ENCODE measurements at regions not wholly inside any gene's neighbourhood (a gene's known extent, or its start where the extent isn't known, plus 50 kb on each side); places are given as distances from the start of the nearest gene placed in this dataset.

DNA sequence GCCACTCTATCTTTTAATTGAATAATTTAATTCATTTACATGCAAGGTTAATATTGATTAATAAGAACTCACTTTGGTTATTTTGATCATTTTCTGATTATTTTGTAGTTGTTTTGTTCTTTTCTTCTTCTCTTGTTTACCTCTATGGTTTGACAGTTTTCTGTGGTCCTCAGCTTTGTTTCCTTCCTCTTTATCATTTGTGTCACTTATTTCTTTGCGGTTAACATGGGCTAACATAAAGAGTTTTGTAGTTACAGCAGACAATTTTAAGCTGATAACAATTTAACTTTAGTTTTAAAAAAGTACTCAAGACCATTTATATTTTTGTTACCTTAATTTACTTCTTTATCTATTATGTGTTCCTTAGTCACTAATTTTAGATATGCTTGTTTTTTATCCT, 1032.8 kb upstream of the RAG2 start:
- Mint-ChIP-seq H3K36me3 (ENCODE audit: low read depth, unreplicated experiment) (no peaks in the 10 kb centered on the region), H3K9me3 (ENCODE audit: unreplicated experiment) (no peaks in the 10 kb centered on the region), H3K4me3 (ENCODE audit: unreplicated experiment) (no peak overlapping the region), H3K4me1 (ENCODE audit: unreplicated experiment) (no peaks in the 10 kb centered on the region), H3K27ac (ENCODE audit: unreplicated experiment) (no peak overlapping the region), H3K27me3 (ENCODE audit: unreplicated experiment) (no peaks in the 10 kb centered on the region)
- DNase-seq (ENCODE audit: low spot score) = no peak
- TF ChIP-seq, protein P1, sequence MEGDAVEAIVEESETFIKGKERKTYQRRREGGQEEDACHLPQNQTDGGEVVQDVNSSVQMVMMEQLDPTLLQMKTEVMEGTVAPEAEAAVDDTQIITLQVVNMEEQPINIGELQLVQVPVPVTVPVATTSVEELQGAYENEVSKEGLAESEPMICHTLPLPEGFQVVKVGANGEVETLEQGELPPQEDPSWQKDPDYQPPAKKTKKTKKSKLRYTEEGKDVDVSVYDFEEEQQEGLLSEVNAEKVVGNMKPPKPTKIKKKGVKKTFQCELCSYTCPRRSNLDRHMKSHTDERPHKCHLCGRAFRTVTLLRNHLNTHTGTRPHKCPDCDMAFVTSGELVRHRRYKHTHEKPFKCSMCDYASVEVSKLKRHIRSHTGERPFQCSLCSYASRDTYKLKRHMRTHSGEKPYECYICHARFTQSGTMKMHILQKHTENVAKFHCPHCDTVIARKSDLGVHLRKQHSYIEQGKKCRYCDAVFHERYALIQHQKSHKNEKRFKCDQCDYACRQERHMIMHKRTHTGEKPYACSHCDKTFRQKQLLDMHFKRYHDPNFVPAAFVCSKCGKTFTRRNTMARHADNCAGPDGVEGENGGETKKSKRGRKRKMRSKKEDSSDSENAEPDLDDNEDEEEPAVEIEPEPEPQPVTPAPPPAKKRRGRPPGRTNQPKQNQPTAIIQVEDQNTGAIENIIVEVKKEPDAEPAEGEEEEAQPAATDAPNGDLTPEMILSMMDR (IDR thresholded peaks at IDR 0.05; ENCODE audit: unreplicated experiment) = no peak

DNA sequence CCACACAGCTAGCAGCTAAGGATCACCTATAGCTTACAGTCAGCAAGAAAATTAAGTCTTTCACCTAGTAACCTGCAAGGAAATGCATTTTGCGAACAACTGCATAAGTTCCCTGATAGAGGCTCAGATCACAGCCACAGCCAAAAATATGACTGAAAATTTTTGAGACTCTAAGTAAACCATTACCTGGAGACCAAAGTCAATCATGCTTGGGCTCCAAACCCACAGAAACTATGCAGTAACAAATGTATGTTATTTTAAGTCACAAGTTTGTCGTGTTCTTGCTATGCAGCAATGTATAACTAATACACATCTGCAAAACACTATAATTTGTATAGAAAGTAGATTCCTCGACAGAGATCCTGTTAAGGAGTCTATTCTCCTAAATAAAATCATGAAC, 1025.7 kb upstream of the RAG2 start:
- peaks cover 4% of the 10 kb centered on the region for H3K9me3 Mint-ChIP-seq (ENCODE audit: unreplicated experiment)
- TF ChIP-seq, protein P1 (IDR thresholded peaks at IDR 0.05; ENCODE audit: unreplicated experiment) = no peak
- DNase-seq (ENCODE audit: low spot score) = no peak
- no peaks in the 10 kb centered on the region for H3K27me3 Mint-ChIP-seq (ENCODE audit: unreplicated experiment)
- H3K36me3 Mint-ChIP-seq (ENCODE audit: low read depth, unreplicated experiment) = no peaks in the 10 kb centered on the region
- H3K27ac Mint-ChIP-seq (ENCODE audit: unreplicated experiment) = no peak overlapping the region
- no peaks in the 10 kb centered on the region for H3K4me1 Mint-ChIP-seq (ENCODE audit: unreplicated experiment)
- H3K4me3 Mint-ChIP-seq (ENCODE audit: unreplicated experiment) = no peak overlapping the region

DNA sequence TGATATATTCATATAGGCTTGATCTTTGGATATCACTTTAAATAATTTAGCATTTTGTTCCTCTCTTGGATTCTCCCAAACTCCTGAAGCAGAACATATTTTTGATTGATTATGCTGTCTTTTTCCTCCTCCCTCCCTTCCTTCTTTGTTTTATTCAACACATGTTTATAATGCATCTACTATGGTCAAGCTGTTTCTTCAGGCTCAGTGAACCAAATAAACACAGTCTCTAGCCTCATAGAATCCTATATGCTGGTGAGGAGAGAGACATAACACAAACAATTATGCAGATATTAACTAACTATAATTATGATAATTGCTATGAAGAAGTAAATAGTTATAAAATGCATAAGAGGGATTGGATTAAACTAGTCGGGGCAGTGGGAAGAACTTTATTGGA, 1023.6 kb upstream of the RAG2 start:
- Mint-ChIP-seq H3K36me3 (ENCODE audit: low read depth, unreplicated experiment) (no peaks in the 10 kb centered on the region), H3K9me3 (ENCODE audit: unreplicated experiment) (peaks cover 4% of the 10 kb centered on the region), H3K4me1 (ENCODE audit: unreplicated experiment) (no peaks in the 10 kb centered on the region), H3K27ac (ENCODE audit: unreplicated experiment) (no peak overlapping the region), H3K4me3 (ENCODE audit: unreplicated experiment) (no peak overlapping the region), H3K27me3 (ENCODE audit: unreplicated experiment) (no peaks in the 10 kb centered on the region)
- no peak for DNase-seq (ENCODE audit: low spot score)
- TF ChIP-seq, protein P1 (IDR thresholded peaks at IDR 0.05; ENCODE audit: unreplicated experiment) = no peak

DNA sequence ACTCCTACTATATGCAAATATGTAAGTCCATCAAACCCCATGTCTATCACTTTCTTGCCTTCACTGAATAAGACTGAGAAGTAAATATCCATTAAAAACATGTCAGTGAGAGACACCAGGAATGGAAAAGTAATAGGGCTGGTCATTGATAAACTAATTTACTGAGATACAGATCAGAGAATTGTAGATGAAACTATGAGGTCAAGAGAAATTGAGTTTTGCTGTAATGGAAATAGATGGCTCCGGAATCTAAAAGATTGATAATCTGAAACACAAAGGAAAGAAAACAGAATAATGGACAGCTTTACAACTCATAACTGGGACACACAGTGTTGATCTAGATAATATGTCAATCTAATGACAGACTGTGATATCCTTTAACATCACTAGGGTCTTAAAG, 1018.3 kb upstream of the RAG2 start:
- DNase-seq (ENCODE audit: low spot score) = no peak
- peaks cover 4% of the 10 kb centered on the region for H3K9me3 Mint-ChIP-seq (ENCODE audit: unreplicated experiment)
- H3K27me3 Mint-ChIP-seq (ENCODE audit: unreplicated experiment) = no peaks in the 10 kb centered on the region
- no peak overlapping the region for H3K27ac Mint-ChIP-seq (ENCODE audit: unreplicated experiment)
- no peak overlapping the region for H3K4me3 Mint-ChIP-seq (ENCODE audit: unreplicated experiment)
- peaks cover 7% of the 10 kb centered on the region for H3K4me1 Mint-ChIP-seq (ENCODE audit: unreplicated experiment)
- TF ChIP-seq, protein P1 (IDR thresholded peaks at IDR 0.05; ENCODE audit: unreplicated experiment) = no peak
- H3K36me3 Mint-ChIP-seq (ENCODE audit: low read depth, unreplicated experiment) = no peaks in the 10 kb centered on the region

DNA sequence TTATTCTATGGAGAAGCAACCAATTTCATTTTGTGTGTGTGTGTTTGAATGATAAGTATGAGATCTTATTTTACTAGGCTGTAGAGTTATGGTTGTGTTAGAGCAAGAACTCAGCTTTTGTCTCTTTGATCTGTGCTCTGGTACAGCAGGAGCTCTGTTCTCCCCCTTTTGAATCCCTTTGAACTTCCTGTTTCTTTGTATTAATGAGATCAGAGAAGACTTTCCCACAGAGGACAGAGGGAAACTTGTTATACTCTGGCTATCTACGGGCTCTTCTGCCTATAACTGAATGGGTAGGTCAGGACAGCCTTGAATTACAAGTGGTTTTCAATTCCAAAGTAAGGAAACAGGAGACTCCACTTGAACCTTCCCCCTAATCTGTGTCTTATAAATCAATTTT, 1015.0 kb upstream of the RAG2 start:
- no peak overlapping the region for H3K27ac Mint-ChIP-seq (ENCODE audit: unreplicated experiment)
- TF ChIP-seq, protein P1 (IDR thresholded peaks at IDR 0.05; ENCODE audit: unreplicated experiment) = no peak
- DNase-seq (ENCODE audit: low spot score) = no peak
- H3K9me3 Mint-ChIP-seq (ENCODE audit: unreplicated experiment) = no peaks in the 10 kb centered on the region
- no peaks in the 10 kb centered on the region for H3K27me3 Mint-ChIP-seq (ENCODE audit: unreplicated experiment)
- peaks cover 7% of the 10 kb centered on the region for H3K4me1 Mint-ChIP-seq (ENCODE audit: unreplicated experiment)
- no peak overlapping the region for H3K4me3 Mint-ChIP-seq (ENCODE audit: unreplicated experiment)
- H3K36me3 Mint-ChIP-seq (ENCODE audit: low read depth, unreplicated experiment) = no peaks in the 10 kb centered on the region
